Activated T-helper 1 cell treated with anti-CD3 and anti-CD28 coated beads, Interleukin-12 subunit alpha, Interleukin-12 subunit beta, Interleukin-2, Interleukin-4 antibody, amounts not matched to agents 30 ng/mL and 10 ng/mL and 1 ng/mL, durations not matched to agents 14 hours and 24 hours and 36 hours (primary cell): ENCODE measurements at regions not wholly inside any gene's neighbourhood (a gene's known extent, or its start where the extent isn't known, plus 50 kb on each side); places are given as distances from the start of the nearest gene placed in this dataset.

Experiments
- DNase-seq: peaks from one replicate; pipeline ENCODE4 v3.0.0; 2021; ENCODE audit warnings: low spot score
- H3K27ac Mint-ChIP-seq: one replicate; pipeline ENCODE4 v1.8.0; 2021; ENCODE audit warnings: mild to moderate bottlenecking, mixed read lengths
- H3K27me3 Mint-ChIP-seq: one replicate; pipeline ENCODE4 v1.8.0; 2022; ENCODE audit warnings: mild to moderate bottlenecking, moderate library complexity, mixed read lengths; ENCODE audit not compliant: insufficient read depth
- H3K36me3 Mint-ChIP-seq: one replicate; pipeline ENCODE4 v1.8.0; 2021; ENCODE audit warnings: low read depth, mixed read lengths
- H3K4me1 Mint-ChIP-seq: one replicate; pipeline ENCODE4 v1.8.0; 2021; ENCODE audit warnings: low read depth, mixed read lengths
- H3K4me3 Mint-ChIP-seq: one replicate; pipeline ENCODE4 v1.8.0; 2021; ENCODE audit warnings: mild to moderate bottlenecking, moderate library complexity, mixed read lengths
- H3K9me3 Mint-ChIP-seq: one replicate; pipeline ENCODE4 v1.8.0; 2021; ENCODE audit warnings: mixed read lengths
- intact Hi-C: fragments of 100-400 bp; cut with micrococcal nuclease; formaldehyde crosslinking; loops from one replicate; pipeline ENCODE4 v1.15.1; 2024

DNA sequence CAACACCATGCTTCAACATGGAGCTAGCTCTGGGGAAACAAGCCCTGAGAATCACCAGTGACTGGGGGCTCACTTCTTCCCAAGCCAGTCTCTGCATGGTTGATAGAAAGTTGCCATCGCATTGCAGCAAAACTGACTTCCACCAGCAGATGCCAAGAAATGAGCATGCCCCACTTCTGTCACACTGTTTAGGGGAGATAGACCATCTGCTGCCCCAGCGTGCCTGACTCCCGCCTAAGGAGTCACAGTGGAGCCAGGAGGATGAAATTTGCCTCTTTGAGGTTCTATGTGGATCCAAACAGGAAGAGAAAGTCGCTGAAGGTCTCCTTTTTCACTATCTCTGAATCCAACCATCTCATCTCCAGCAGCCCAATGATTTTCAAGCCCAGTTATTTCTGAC, 116.7 kb upstream of the SLIT3 start:
- peaks cover 3% of the 10 kb centered on the region for H3K27me3 Mint-ChIP-seq
- H3K4me3 Mint-ChIP-seq: no peak overlapping the region
- no peaks in the 10 kb centered on the region for H3K36me3 Mint-ChIP-seq
- no peaks in the 10 kb centered on the region for H3K9me3 Mint-ChIP-seq
- H3K4me1 Mint-ChIP-seq: no peaks in the 10 kb centered on the region
- no peak overlapping the region for H3K27ac Mint-ChIP-seq
- intact Hi-C loops: no loop called here
- no peak for DNase-seq

DNA sequence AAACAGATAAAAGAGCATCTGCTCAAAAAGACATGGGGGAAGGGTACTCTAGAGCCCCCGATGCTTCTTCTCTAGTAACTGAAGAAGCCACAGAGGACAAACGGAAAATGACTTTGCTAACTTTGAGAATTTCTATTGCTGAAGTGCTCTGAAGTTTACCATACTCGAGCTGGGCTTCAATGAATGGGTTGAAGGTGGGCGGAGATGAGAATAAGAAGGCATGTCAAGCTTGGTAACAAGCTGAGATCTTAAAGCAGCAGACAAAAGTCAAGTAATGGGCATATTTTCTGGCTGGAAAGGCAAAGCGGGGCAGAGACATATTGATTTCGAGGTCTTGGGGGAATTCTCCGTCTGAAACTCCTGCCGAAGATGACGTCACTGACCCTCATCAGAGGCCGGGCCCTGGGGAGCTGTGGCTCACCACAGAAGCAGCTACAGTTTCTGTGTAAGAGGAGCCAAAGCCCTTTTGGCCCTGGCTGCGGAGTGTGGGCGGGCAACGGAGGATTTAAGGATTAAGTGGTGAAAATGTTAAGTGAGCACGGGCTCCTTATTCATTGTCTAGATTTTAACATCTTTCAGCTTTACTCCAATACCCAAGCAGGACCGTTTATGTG, 115.8 kb upstream of the SLIT3 start:
- H3K4me1 Mint-ChIP-seq: no peaks in the 10 kb centered on the region
- intact Hi-C loops: no loop called here

DNA sequence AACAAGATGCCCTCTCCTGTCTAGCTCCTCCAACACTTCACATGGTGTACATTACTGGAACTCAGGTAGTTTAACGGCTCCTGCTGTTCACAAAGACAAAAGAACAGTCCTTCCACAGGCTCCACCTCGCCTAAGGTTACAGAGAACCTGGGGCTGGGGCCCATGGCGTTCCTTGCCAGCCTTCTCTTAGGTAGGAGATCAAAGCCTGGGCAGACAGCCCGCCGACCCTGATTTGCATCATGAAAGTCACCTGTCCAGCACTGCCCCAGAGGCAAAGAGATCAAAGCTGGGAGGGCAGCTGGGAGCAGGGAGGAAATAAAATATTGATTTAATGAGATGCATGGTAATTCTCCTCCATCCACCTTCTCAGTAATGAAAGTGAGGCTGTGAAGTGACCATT, 115.0 kb upstream of the SLIT3 start:
- no peaks in the 10 kb centered on the region for H3K36me3 Mint-ChIP-seq
- H3K9me3 Mint-ChIP-seq: no peaks in the 10 kb centered on the region
- no peak overlapping the region for H3K4me3 Mint-ChIP-seq
- intact Hi-C loops: no loop called here
- no peak for DNase-seq
- H3K27me3 Mint-ChIP-seq: peaks cover 5% of the 10 kb centered on the region
- H3K27ac Mint-ChIP-seq: no peak overlapping the region
- no peaks in the 10 kb centered on the region for H3K4me1 Mint-ChIP-seq

More for the DNA sequence above, 115.8 kb upstream of the SLIT3 start:
- peaks cover 3% of the 10 kb centered on the region for H3K27me3 Mint-ChIP-seq
- no peak overlapping the region for H3K27ac Mint-ChIP-seq
- H3K4me3 Mint-ChIP-seq: no peak overlapping the region
- H3K9me3 Mint-ChIP-seq: no peaks in the 10 kb centered on the region
- no peaks in the 10 kb centered on the region for H3K36me3 Mint-ChIP-seq
- no peak for DNase-seq

DNA sequence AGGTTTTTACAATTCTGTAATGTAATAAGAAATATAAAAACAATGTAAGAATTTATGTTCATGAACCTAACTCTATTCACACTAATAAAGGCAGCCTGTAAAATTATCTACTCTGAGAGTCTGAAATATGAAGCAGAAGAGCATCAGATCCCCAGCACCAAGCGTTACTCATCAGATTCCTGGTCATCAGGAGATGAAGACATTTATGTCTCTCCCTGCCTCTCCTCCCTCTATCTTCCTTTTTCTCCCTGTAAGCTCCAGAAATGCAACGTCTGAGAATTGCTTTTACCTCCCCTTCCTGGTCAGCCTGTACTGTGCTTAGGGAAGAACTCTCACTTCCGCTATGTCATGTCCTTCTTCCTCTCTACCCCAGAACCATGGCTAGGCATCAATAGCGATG, 114.4 kb upstream of the SLIT3 start:
- Mint-ChIP-seq H3K4me1 (no peaks in the 10 kb centered on the region), H3K27ac (no peak overlapping the region), H3K36me3 (no peaks in the 10 kb centered on the region), H3K4me3 (no peak overlapping the region), H3K9me3 (no peaks in the 10 kb centered on the region), H3K27me3 (peaks cover 7% of the 10 kb centered on the region)
- no peak for DNase-seq
- intact Hi-C loops: no loop called here

DNA sequence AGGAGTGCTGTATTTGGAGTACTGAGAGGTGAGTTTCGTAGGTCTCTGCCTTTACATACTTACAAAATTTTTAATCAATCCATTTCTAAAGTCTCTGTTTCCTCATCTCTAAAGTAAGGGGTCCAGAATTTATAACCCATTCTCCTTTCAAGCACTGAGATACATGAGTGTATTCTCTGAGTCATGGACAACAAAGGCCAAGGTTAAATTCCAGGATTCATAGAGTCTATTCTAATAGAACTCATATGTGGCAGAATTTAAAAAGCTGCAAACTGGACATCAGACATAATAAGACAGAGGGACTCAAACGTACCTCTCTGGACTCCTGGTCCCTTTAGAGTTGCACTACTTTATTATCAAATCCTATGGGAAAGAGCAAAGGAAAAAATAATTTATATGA, 112.5 kb upstream of the SLIT3 start:
- Mint-ChIP-seq H3K9me3 (no peaks in the 10 kb centered on the region), H3K4me3 (no peak overlapping the region), H3K4me1 (no peaks in the 10 kb centered on the region), H3K27me3 (peaks cover 4% of the 10 kb centered on the region), H3K36me3 (no peaks in the 10 kb centered on the region), H3K27ac (no peak overlapping the region)
- intact Hi-C loops: no loop called here
- DNase-seq: no peak

DNA sequence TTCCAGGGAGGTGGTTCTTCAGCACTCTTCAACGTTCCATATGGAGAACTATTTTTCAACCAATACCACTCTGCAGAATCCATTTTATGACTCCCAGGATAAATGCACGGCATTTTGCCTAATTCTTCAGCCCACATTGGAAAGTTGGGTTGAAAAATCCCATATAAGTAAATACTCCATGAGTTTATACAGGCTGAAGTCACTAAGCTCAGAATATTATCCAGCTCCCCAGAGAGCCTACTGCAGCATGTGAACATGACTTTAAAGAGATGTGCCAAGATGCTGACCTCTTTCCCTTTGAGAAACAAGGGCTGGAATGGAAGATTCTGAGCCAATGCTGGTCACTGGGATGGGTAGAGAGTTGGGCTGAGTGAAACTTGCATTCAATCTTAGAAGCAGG, 111.9 kb upstream of the SLIT3 start:
- intact Hi-C loops: no loop called here
- Mint-ChIP-seq H3K4me3 (no peak overlapping the region), H3K36me3 (no peaks in the 10 kb centered on the region), H3K4me1 (no peaks in the 10 kb centered on the region), H3K27me3 (peaks cover 4% of the 10 kb centered on the region), H3K27ac (no peak overlapping the region), H3K9me3 (no peaks in the 10 kb centered on the region)
- no peak for DNase-seq

DNA sequence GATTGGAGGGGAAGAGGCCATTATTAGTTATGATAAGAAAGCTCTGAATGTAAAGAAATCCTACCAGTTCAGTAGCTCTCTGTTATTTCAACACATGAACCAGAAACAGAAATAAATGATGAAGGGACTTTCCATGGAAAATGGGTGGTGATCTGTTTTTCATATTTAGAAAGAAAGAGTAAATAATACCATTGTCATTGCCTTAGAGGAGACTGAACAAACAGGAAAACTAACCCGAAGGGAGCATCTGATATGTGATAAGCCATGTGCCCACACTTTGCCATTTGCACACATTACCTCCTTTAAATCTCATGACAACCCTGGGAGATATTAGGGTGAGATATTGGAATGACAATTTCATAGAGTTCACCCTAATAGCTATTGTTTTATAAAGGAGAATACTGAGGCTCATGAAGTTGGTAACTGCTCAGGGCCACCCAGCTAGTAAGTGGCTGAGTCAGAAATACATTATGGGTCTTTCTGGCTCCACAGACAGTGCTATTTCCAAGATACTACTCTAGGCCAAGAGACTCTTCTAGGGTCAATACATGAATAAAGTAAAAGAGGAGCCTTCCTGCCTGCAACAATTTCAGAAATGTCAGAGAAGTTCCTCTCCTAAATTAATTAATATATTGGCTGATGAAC, 111.0 kb upstream of the SLIT3 start:
- H3K27ac Mint-ChIP-seq: no peak overlapping the region

DNA sequence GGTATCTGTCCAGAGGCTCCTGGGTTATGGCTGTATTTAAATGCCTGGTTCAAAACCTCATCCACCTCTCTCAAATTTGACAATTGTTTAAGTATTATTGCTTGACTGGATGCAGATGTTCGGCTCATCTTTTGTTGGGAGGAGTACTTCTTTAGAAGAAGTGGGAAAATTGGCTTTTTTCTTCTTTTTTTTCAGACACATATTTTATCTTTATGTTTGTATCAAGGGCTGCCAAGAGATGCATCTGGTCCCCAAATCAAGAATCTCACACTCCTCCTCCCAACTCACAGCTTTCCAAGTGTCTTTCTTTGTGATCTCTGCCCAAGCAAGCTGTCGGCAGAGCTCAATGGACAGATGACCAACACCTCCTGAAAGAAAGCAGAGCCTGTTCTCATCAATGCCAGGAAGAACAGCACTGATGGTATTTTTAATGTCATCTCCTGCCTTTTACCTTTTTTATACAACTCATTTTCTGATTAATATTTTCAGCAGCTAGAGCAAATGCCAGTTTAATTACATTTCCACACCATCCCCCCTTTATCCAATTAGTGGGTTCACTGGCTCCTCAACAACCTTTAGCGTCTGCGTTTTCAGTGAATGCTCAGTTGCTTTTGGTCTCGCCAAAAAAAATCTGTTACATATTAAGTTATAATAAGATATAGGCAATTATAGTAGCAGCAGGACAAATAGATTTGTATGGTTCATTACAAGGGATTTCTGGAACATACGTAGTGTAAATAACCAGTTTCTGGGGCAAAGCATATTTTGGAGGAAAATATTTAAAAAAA, 110.3 kb upstream of the SLIT3 start:
- Mint-ChIP-seq H3K9me3 (no peaks in the 10 kb centered on the region), H3K4me1 (no peaks in the 10 kb centered on the region), H3K36me3 (no peaks in the 10 kb centered on the region), H3K27me3 (peaks cover 4% of the 10 kb centered on the region), H3K4me3 (no peak overlapping the region), H3K27ac (no peak overlapping the region)
- DNase-seq: no peak
- intact Hi-C loops: no loop called here

More for the DNA sequence above, 111.0 kb upstream of the SLIT3 start:
- Mint-ChIP-seq H3K36me3 (no peaks in the 10 kb centered on the region), H3K4me1 (no peaks in the 10 kb centered on the region), H3K9me3 (no peaks in the 10 kb centered on the region), H3K4me3 (no peak overlapping the region), H3K27me3 (peaks cover 4% of the 10 kb centered on the region)
- intact Hi-C loops: no loop called here
- DNase-seq: no peak

DNA sequence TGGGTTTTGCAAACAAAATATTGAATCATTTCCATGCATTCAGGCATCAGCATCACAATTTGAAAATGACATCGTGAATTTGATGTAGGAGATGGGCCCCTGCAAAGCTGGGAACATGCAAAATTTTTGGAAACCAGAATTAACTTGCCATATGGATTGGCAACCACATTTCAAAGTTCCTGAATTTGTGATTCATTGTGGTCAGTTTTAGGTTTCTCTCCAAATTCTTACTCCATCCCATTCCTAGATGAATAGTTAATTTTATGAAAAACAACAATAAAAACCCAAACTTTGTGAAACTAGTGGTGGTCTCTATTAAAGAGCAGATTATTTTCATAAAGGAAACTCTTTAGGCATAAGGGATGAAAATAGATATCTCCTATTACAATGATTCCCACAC, 107.8 kb upstream of the SLIT3 start:
- no peak overlapping the region for H3K27ac Mint-ChIP-seq
- H3K4me1 Mint-ChIP-seq: no peaks in the 10 kb centered on the region
- no peaks in the 10 kb centered on the region for H3K36me3 Mint-ChIP-seq
- no peak overlapping the region for H3K4me3 Mint-ChIP-seq
- intact Hi-C loops: no loop called here
- peaks cover 4% of the 10 kb centered on the region for H3K27me3 Mint-ChIP-seq
- H3K9me3 Mint-ChIP-seq: no peaks in the 10 kb centered on the region
- no peak for DNase-seq

DNA sequence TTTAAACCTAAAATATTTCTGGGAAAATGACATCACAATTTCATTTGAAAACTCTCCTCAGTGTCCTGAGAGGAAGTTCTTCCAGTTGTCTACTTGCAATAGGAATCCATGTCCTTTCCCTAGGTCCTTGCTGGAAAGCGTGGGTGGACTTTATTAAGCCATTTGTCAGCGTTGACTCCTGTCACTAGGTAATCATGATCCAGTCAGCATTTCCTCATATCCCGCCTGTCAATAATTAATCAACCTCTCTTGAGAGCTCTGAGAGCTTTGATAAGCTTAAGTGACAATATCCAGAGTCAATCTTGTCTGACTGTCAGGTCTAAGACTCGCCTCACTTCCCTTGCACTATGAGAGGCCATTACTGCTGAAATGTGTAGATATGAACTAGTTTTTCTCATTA, 107.2 kb upstream of the SLIT3 start:
- Mint-ChIP-seq H3K9me3 (no peaks in the 10 kb centered on the region), H3K27me3 (peaks cover 4% of the 10 kb centered on the region), H3K4me3 (no peak overlapping the region), H3K27ac (no peak overlapping the region), H3K4me1 (no peaks in the 10 kb centered on the region), H3K36me3 (no peaks in the 10 kb centered on the region)
- intact Hi-C loops: no loop called here
- DNase-seq: no peak

DNA sequence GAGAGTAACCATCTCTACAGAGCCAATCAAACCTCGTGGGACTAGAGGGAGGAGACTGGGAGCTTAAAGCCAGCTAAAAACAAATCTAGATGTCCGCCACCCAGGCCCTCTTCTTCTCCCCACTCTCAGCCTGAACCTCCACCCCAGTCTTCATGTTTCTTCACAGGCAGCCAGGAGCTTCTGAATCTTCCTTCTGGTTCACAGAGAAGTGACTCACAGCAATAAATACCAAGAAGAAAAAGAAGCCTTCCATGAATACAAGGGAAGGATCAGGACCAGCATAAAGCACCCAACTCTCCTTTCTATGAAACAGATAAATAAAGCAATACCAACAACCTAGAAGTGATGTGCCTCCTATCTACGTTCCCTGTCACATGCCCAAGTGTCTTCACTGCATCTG, 103.3 kb upstream of the SLIT3 start:
- intact Hi-C loops: no loop called here
- H3K36me3 Mint-ChIP-seq: no peaks in the 10 kb centered on the region
- no peaks in the 10 kb centered on the region for H3K4me1 Mint-ChIP-seq
- H3K4me3 Mint-ChIP-seq: no peak overlapping the region
- no peak overlapping the region for H3K27ac Mint-ChIP-seq
- H3K9me3 Mint-ChIP-seq: no peaks in the 10 kb centered on the region
- no peak for DNase-seq
- H3K27me3 Mint-ChIP-seq: peaks cover 7% of the 10 kb centered on the region

DNA sequence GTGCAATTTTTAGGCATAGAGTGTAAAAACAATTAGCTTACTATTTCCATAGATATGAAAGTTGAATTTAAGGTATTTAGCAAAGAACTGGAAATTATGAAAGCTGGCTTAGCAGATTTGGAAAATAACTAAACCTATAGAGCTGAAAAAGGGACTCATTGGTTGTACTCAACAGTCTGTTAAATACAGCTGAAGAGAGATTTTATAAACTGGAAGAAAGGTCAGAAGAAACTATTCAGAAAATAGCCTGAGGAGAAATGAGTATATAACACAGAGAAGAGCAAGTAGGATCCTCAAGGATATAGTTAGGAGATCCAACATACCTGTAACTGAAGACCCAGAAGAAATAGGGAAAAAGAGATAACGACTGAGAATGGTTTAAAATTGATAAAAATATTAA, 97.6 kb upstream of the SLIT3 start:
- H3K9me3 Mint-ChIP-seq: no peaks in the 10 kb centered on the region
- no peak overlapping the region for H3K4me3 Mint-ChIP-seq
- peaks cover 11% of the 10 kb centered on the region for H3K27me3 Mint-ChIP-seq
- DNase-seq: no peak
- H3K4me1 Mint-ChIP-seq: no peaks in the 10 kb centered on the region
- H3K27ac Mint-ChIP-seq: no peak overlapping the region
- intact Hi-C loops: no loop called here
- H3K36me3 Mint-ChIP-seq: no peaks in the 10 kb centered on the region

DNA sequence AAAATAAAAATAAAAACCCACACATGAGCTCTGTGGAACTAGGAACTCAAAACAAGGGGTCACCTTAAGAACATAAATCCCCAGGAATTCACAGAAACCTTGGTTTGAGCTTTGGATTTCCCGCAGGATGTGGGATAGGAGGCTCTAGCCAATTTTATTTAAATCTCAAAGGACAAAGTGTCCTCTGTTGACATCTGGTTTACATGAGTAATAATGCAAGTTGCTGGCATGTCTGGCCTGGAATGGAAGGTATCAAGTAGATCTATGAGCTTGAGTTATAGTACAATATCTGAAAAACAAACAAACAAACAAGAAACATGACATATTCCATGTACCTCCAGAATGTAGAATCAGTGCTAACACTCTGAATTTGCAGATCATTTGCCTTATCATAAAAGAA, 94.2 kb upstream of the SLIT3 start:
- no peak for DNase-seq
- Mint-ChIP-seq H3K27ac (no peak overlapping the region), H3K9me3 (no peaks in the 10 kb centered on the region), H3K4me1 (no peaks in the 10 kb centered on the region), H3K4me3 (no peak overlapping the region), H3K27me3 (peaks cover 13% of the 10 kb centered on the region), H3K36me3 (no peaks in the 10 kb centered on the region)
- intact Hi-C loops: no loop called here
